HCT116 (cell line): ENCODE measurements at regions not wholly inside any gene's neighbourhood (a gene's known extent, or its start where the extent isn't known, plus 50 kb on each side); places are given as distances from the start of the nearest gene placed in this dataset.

ENCODE experiments used
- ATF3 ChIP-seq: IDR thresholded peaks from 2 replicates; pipeline ENCODE4 v1.6.1; 2012
- CEBPB ChIP-seq: IDR thresholded peaks from 2 replicates; pipeline ENCODE4 v1.6.1; 2012; ENCODE audit warnings: low read depth
- CTCF ChIP-seq, 3 experiments: fragments of 200-600 bp in 1 of 3; sonication (generic) in 1 of 3; IDR thresholded peaks in 2 of 3; conservative IDR thresholded peaks in 1 of 3; 2 replicates each; pipeline ENCODE4 v1.5.1; 2012 to 2017; ENCODE audit warnings: low read depth in 2 of 3, low read length in 2 of 3, antibody characterized with exemption in 1 of 3, borderline replicate concordance in 1 of 3, control low read depth in 1 of 3, mild to moderate bottlenecking in 1 of 3, mixed read lengths in 1 of 3, mixed run types in 1 of 3, moderate library complexity in 1 of 3; ENCODE audit not compliant: insufficient read depth in 1 of 3
- EZH2 ChIP-seq: fragments of 200-600 bp; sonication (generic); IDR thresholded peaks from 2 replicates; pipeline ENCODE4 v1.6.1; 2017; ENCODE audit warnings: antibody characterized with exemption, mixed run types
- FOSL1 ChIP-seq: IDR thresholded peaks from 2 replicates; pipeline ENCODE4 v1.6.1; 2012; ENCODE audit warnings: low read depth
- JUND ChIP-seq: IDR thresholded peaks from 2 replicates; pipeline ENCODE4 v1.6.1; 2012
- POLR2A ChIP-seq: IDR thresholded peaks from 2 replicates; pipeline ENCODE4 v1.7.0; 2011; ENCODE audit warnings: borderline replicate concordance; ENCODE audit not compliant: insufficient read depth, insufficient read length; ENCODE audit errors: extremely low read depth
- POLR2AphosphoS5 ChIP-seq: IDR thresholded peaks from 2 replicates; pipeline ENCODE4 v1.6.1; 2011; ENCODE audit warnings: mild to moderate bottlenecking, low read depth, low read length, moderate library complexity
- SP1 ChIP-seq: IDR thresholded peaks from 2 replicates; pipeline ENCODE4 v1.6.1; 2012; ENCODE audit warnings: low read depth
- TCF7L2 ChIP-seq: IDR thresholded peaks from 2 replicates; pipeline ENCODE4 v1.7.0; 2011; ENCODE audit warnings: borderline replicate concordance, inconsistent platforms; ENCODE audit not compliant: insufficient read depth, insufficient read length; ENCODE audit errors: extremely low read depth

- TF ChIP-seq EZH2 (no peak), TCF7L2 (no peak), CTCF (IDR thresholded peaks at IDR 0.05 in 2 of 3, conservative IDR thresholded peaks at IDR 0.05 in 1 of 3; ENCODE audit: borderline replicate concordance in 1 of 3, insufficient read depth in 1 of 3, low read depth in 2 of 3, low read length in 2 of 3) (no peak), POLR2A (no peak), POLR2AphosphoS5 (no peak), SP1 (no peak), FOSL1 (no peak), JUND (no peak), CEBPB (no peak), ATF3 (no peak)
Measured at GRCh38 chr16:79839466-79840341, 239.2 kb upstream of the MAF start.
